ENCODE measurements at regions not wholly inside any gene's neighbourhood (a gene's known extent, or its start where the extent isn't known, plus 50 kb on each side); places are given as distances from the start of the nearest gene placed in this dataset.

DNA sequence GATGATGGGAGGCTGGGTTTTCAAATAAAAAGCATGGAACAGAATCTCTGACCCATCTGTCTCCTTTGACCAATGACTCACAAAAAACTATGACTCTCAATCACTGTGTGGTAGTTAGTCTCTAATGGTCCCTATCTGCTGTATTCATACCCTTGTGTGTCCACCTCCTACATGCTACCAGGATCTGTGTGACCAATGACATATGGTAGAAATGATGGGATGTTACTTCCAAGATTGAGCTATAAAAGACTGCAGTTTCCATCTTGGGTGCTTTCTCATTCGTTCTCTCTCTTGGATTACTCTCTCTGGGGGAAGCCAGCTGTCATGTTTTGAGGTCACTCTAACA is 144.7 kb upstream of the BTG1 start:
- TF ChIP-seq, protein P1, sequence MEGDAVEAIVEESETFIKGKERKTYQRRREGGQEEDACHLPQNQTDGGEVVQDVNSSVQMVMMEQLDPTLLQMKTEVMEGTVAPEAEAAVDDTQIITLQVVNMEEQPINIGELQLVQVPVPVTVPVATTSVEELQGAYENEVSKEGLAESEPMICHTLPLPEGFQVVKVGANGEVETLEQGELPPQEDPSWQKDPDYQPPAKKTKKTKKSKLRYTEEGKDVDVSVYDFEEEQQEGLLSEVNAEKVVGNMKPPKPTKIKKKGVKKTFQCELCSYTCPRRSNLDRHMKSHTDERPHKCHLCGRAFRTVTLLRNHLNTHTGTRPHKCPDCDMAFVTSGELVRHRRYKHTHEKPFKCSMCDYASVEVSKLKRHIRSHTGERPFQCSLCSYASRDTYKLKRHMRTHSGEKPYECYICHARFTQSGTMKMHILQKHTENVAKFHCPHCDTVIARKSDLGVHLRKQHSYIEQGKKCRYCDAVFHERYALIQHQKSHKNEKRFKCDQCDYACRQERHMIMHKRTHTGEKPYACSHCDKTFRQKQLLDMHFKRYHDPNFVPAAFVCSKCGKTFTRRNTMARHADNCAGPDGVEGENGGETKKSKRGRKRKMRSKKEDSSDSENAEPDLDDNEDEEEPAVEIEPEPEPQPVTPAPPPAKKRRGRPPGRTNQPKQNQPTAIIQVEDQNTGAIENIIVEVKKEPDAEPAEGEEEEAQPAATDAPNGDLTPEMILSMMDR (conservative IDR thresholded peaks at IDR 0.05; ENCODE audit: low read depth, low read length): no peak
- TF ChIP-seq EZH2 (IDR thresholded peaks at IDR 0.05; ENCODE audit: borderline replicate concordance, low read depth, low read length, poor library complexity, severe bottlenecking): no peak
- intact Hi-C loops (cut with micrococcal nuclease; ENCODE audit: unreplicated experiment): no loop called here
- no TSS peak for BruUV-seq (replicated peaks)
- POLR2A ChIA-PET (ENCODE audit: low non-redundant PET): interaction anchor here (0.6 kb wide), 2 partner anchors 14 to 26 kb away, joined by 3 read pairs; no protein-coding TSS in a partner anchor
- CTCF ChIA-PET: no interaction called here
- H3K27me3 ChIP-seq (replicated peaks; ENCODE audit: insufficient read depth, low read depth, low read length, poor library complexity): no peaks in the 10 kb centered on the region
- H3K4me3 ChIP-seq (ENCODE audit: low read depth, low read length, poor library complexity, severe bottlenecking): no peak overlapping the region
- H3K27ac ChIP-seq (ENCODE audit: low read depth, low read length, poor library complexity, severe bottlenecking): no peak overlapping the region
- DNase-seq (ENCODE audit: low spot score): no peak
- no peaks in the 10 kb centered on the region for H3K4me1 ChIP-seq (ENCODE audit: insufficient read depth, low read length, poor library complexity, severe bottlenecking)
- no peaks in the 10 kb centered on the region for H3K9me3 ChIP-seq (ENCODE audit: low read depth, low read length, poor library complexity, severe bottlenecking)
- H3K36me3 ChIP-seq (ENCODE audit: insufficient read depth, low read length, poor library complexity, severe bottlenecking): no peaks in the 10 kb centered on the region

DNA sequence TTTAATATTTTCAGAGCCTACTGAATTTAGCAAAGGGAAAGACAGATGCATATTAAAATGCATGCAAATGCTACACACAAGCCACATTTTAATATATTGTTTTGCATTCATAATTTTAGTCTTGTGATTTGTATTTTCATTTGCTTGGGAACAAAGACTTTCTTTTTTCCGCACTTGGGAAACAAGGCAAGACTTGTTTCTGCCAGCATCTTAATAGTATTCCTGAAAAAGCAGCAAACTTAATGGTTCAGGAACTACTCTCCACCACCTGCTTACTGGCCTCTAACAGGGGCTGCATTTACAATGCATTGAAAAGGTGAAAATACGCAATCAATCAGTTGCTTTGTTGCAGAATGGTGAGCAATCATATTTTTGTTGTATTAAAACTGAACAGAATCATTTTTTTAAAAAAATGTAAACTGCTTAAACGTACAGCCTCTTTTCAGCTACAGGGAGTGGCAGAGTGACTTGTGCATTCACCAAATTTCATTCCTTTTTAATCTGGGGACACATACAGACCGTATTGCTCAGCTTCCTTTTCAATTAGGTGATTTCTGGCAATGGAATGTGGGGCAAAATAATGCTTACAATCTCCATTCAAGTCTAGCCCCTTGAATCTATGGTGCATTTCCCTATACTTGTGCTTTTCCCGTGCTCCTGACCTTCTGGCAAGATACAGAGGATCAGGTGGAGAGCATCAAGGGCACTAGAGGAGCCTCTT is 144.1 kb upstream of the BTG1 start:
- DNase-seq (ENCODE audit: low spot score): peak; percentile 31
- intact Hi-C loops (cut with micrococcal nuclease; ENCODE audit: unreplicated experiment): no loop called here
- H3K27ac ChIP-seq (ENCODE audit: low read depth, low read length, poor library complexity, severe bottlenecking): no peak overlapping the region
- TF ChIP-seq EZH2 (IDR thresholded peaks at IDR 0.05; ENCODE audit: borderline replicate concordance, low read depth, low read length, poor library complexity, severe bottlenecking): no peak
- TF ChIP-seq, protein P1 (conservative IDR thresholded peaks at IDR 0.05; ENCODE audit: low read depth, low read length): no peak
- ChIA-PET POLR2A (ENCODE audit: low non-redundant PET) (interaction anchor here (0.6 kb wide), 1 partner anchor 25 kb away, joined by 3 read pairs; no protein-coding TSS in a partner anchor), CTCF (no interaction called here)
- H3K27me3 ChIP-seq (replicated peaks; ENCODE audit: insufficient read depth, low read depth, low read length, poor library complexity): no peaks in the 10 kb centered on the region
- no TSS peak for BruUV-seq (replicated peaks)
- H3K36me3 ChIP-seq (ENCODE audit: insufficient read depth, low read length, poor library complexity, severe bottlenecking): no peaks in the 10 kb centered on the region
- no peak overlapping the region for H3K4me3 ChIP-seq (ENCODE audit: low read depth, low read length, poor library complexity, severe bottlenecking)
- no peaks in the 10 kb centered on the region for H3K4me1 ChIP-seq (ENCODE audit: insufficient read depth, low read length, poor library complexity, severe bottlenecking)
- H3K9me3 ChIP-seq (ENCODE audit: low read depth, low read length, poor library complexity, severe bottlenecking): no peaks in the 10 kb centered on the region

DNA sequence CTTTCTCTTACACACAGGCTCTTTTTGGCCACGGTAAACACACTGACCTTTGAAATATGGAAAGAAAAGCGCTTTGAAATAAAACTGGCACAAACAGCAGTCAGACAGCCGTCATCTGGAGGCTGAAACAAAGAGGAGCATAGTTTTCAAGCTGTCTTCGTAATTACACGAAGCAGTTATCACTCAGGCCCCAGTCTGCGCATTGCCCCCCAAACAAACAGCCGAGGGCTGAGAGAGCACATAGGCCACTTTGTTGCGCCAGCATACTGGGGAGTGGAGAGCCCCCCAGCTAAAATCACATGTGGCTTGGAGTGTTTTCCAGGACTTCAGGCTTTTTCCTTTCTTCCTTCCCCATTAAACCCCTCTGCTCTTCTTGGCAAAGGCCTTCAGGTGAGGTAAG is 142.9 kb upstream of the BTG1 start:
- DNase-seq (ENCODE audit: low spot score): no peak
- H3K9me3 ChIP-seq (ENCODE audit: low read depth, low read length, poor library complexity, severe bottlenecking): no peaks in the 10 kb centered on the region
- no peak overlapping the region for H3K27ac ChIP-seq (ENCODE audit: low read depth, low read length, poor library complexity, severe bottlenecking)
- intact Hi-C loops (cut with micrococcal nuclease; ENCODE audit: unreplicated experiment): no loop called here
- TF ChIP-seq, protein P1 (conservative IDR thresholded peaks at IDR 0.05; ENCODE audit: low read depth, low read length): no peak
- TF ChIP-seq EZH2 (IDR thresholded peaks at IDR 0.05; ENCODE audit: borderline replicate concordance, low read depth, low read length, poor library complexity, severe bottlenecking): no peak
- H3K4me3 ChIP-seq (ENCODE audit: low read depth, low read length, poor library complexity, severe bottlenecking): no peak overlapping the region
- CTCF ChIA-PET: no interaction called here
- no peaks in the 10 kb centered on the region for H3K27me3 ChIP-seq (replicated peaks; ENCODE audit: insufficient read depth, low read depth, low read length, poor library complexity)
- no TSS peak for BruUV-seq (replicated peaks)
- H3K4me1 ChIP-seq (ENCODE audit: insufficient read depth, low read length, poor library complexity, severe bottlenecking): no peaks in the 10 kb centered on the region
- H3K36me3 ChIP-seq (ENCODE audit: insufficient read depth, low read length, poor library complexity, severe bottlenecking): no peaks in the 10 kb centered on the region
- POLR2A ChIA-PET (ENCODE audit: low non-redundant PET): no interaction called here

Measured in A673 (cell line).